AG09319 (cell line): ENCODE measurements at regions not wholly inside any gene's neighbourhood (a gene's known extent, or its start where the extent isn't known, plus 50 kb on each side); places are given as distances from the start of the nearest gene placed in this dataset.

ENCODE experiments used
- DNase-seq: peaks from one replicate; pipeline ENCODE4 v3.0.0-alpha.2; 2010; ENCODE audit warnings: low read depth; ENCODE audit errors: extremely low read depth
- TF ChIP-seq, protein P1 (sequence below): IDR thresholded peaks from 2 replicates; pipeline ENCODE4 v1.5.1; 2011; ENCODE audit warnings: low read depth, mild to moderate bottlenecking, inconsistent platforms, low read length, moderate library complexity

DNA sequence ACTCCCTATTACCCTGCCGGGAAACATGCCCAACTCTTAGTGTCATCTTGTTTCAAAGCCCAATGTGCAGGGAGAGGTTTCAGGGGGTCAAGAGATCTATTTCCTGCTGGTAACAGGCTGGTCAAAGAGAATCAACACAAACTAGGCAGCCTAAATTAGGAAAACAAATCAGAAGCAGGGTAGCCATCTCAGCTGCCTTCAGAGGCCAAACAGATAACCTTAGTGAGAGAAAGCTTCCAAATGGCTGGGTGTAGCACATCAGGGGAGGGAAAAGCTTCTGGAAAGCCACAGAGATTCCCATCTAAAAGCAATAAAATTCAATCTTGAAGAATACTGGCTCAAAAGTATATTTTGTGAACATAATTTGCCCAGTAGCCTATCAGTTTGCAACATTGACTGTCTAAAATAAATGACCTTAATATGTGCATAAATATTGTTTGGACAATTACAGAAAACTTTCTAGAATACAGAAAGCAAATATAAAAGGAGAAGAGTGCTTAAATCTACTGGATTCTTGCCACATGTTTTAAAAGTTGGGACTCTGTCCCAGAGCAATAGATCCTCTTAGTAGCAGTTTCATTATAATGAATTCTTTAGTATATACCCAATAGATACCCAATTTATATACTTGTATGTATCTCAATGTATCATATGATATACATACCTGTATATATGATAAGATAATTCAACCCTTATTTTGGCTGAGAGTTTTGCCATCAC is 371.9 kb upstream of the RARB start:
- TF ChIP-seq, protein P1, sequence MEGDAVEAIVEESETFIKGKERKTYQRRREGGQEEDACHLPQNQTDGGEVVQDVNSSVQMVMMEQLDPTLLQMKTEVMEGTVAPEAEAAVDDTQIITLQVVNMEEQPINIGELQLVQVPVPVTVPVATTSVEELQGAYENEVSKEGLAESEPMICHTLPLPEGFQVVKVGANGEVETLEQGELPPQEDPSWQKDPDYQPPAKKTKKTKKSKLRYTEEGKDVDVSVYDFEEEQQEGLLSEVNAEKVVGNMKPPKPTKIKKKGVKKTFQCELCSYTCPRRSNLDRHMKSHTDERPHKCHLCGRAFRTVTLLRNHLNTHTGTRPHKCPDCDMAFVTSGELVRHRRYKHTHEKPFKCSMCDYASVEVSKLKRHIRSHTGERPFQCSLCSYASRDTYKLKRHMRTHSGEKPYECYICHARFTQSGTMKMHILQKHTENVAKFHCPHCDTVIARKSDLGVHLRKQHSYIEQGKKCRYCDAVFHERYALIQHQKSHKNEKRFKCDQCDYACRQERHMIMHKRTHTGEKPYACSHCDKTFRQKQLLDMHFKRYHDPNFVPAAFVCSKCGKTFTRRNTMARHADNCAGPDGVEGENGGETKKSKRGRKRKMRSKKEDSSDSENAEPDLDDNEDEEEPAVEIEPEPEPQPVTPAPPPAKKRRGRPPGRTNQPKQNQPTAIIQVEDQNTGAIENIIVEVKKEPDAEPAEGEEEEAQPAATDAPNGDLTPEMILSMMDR, result no peak
- no peak for DNase-seq

DNA sequence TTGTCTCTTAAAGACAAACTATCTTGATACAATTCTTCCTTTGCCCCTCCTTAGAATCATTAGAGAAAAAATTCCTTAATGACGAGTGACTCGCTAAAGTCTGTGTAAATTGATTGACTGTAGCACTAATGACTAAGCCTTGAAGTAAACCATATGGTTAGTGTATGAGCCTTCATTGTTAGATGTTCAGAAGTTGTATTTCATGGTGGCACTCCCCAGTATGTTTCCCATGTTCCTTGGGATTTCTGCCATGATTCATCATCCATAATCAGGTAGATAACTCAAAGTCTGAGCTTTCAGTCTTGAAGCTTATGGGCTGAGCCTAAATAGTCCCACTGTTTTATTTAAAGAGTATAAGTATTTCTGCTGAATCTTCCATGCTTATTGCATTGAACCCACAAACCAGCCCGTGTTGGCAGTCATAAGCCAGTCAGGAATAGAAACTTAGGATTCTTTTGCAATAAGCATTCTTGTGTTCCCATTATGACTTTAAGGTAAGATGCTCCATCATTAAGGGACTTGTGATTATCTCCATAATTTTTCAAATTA is 371.2 kb upstream of the RARB start:
- TF ChIP-seq, protein P1, result no peak

DNA sequence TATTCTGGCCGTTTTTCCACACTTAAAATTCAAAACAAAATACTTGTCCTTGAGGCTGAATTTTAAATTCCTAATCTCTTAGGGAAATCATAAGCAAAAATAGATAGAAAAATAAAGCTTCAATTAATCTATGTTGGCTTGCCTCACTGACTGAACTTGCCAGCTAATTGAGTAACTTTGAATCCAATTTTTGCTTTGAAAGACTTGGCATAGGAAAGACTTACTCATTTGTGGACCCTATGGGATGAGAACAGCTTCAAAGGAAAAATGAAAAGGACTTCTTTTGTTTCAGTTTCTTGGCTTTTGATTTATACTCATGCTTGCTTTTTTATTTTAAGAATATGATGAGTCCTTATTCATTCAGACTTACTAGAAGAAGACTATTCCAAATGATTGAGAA is 370.7 kb upstream of the RARB start:
- DNase-seq, result no peak
- TF ChIP-seq, protein P1, result no peak

More for the DNA sequence above, 371.2 kb upstream of the RARB start:
- DNase-seq, result no peak

DNA sequence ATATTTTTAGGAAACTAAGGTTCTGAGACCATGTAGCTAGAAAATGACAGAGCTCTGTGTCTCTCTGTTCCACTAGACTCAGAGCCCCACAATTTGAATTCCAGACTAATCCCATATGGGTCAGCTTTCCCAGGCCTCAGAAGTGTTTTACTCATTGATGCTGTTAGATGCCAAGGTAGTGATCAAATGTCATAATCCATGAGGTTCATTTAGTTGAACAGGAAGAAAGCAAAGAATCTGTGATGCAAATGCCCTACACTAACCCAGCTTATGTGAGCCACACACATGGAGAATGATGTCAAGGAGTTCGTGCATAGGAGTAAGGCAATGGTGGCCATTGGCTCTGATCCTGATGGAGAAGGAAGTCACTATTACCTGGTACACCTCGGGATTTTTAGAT is 363.4 kb upstream of the RARB start:
- no peak for DNase-seq
- TF ChIP-seq, protein P1, result no peak

DNA sequence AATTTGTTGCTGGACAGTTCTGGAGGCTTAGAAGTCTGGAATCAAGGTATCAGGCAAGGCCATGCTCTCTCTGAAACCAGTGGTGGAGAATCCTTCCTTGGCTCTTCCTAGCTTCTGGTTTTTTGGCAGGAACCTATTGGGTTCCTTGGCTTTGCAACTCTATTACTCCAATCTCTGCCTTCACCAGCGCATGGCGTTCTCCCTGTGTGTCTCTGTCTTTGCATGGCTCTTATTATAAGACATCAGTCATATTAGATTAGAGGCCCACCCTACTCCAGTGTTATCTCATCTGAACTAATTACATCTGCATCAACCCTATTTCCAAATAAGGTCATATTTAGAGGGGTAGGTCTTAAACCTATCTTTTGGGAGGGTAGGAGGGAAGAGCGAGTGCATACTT is 358.1 kb upstream of the RARB start:
- TF ChIP-seq, protein P1, result no peak

DNA sequence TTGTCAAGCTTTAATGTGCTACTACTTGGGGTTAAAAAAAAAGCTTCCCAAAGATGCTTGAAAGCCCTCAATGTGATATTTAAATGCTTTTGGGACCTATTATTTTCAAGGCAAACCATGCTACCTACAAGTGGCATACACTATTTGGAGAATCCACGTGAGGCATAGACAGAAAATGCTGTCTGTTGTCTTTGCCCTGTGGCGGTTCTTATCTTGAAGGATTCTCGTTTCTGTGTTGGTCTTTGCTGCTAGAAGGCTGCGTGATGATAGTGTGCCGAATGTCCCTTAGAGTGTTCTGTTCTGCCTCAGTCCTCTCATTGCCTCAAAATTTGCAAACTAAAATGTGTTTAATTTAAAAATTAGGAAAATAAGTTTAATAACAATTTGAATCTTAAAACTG is 356.2 kb upstream of the RARB start:
- no peak for DNase-seq
- TF ChIP-seq, protein P1, result no peak

More for the DNA sequence above, 358.1 kb upstream of the RARB start:
- DNase-seq, result no peak

DNA sequence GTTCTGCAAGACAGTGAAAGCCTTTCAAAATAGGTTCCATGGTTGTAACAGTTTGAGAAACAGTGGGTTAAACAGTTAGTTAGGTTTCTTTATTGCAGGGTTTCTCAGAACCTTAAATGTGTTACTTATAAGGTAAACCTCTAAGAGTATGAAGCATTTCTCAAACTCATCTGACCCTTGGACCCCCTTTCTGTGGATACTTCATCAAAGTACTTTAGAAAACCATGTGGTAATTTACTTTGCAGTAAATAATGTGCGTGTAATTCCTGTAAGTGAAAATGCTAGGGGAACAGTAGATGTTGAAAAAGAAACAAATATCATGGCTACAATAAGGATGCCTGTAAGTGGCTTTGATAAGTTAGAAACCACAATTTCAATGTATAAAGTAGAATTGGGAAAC is 354.6 kb upstream of the RARB start:
- DNase-seq, result no peak
- TF ChIP-seq, protein P1, result no peak
